IMR-90 (cell line): ENCODE measurements at regions not wholly inside any gene's neighbourhood (a gene's known extent, or its start where the extent isn't known, plus 50 kb on each side); places are given as distances from the start of the nearest gene placed in this dataset.

Experiments used
- ATAC-seq: fragments of 200-7000 bp; cut with Tn5 transposase; 2 replicates; pipeline ENCODE4 v1.9.1; 2020; ENCODE audit warnings: low read depth, mild to moderate bottlenecking, moderate library complexity
- BruUV-seq: library from RNA; stranded (reverse); fragments of 400-500 nt; replicated peaks from 2 replicates; lab custom pipeline; 2021; lab: Mats Ljungman, UMichigan
- CTCF ChIA-PET: fragments of 300-600 bp; formaldehyde crosslinking; extraction: SDS; loops from one replicate; lab custom pipeline; 2021; ENCODE audit warnings: antibody characterized with exemption; lab: Yijun Ruan, JAX
- POLR2A ChIA-PET: fragments of 300-600 bp; sonication (Branson Sonifier 250); formaldehyde crosslinking; loops from one replicate; lab custom pipeline; 2022; ENCODE audit warnings: antibody characterized with exemption; ENCODE audit not compliant: unreplicated experiment; lab: Charles Lee
- DNase-seq: peaks from one replicate; pipeline ENCODE4 v3.0.0; 2013
- H2AFZ ChIP-seq: replicated peaks from 2 replicates; pipeline ENCODE3; 2013; ENCODE audit warnings: low read length, mild to moderate bottlenecking; ENCODE audit not compliant: poor library complexity
- H2AK5ac ChIP-seq: 2 replicates; pipeline ENCODE4 v1.6.1; 2013; ENCODE audit warnings: low read depth, low read length, inconsistent platforms
- H2AK9ac ChIP-seq: replicated peaks from 2 replicates; pipeline ENCODE3; 2013; ENCODE audit warnings: mild to moderate bottlenecking, low read depth, low read length, moderate library complexity; ENCODE audit not compliant: poor library complexity
- H2BK120ac ChIP-seq: 2 replicates; pipeline ENCODE4 v1.6.1; 2013; ENCODE audit warnings: low read depth, low read length, inconsistent platforms
- H2BK15ac ChIP-seq: 3 replicates; pipeline ENCODE4 v1.6.1; 2013; ENCODE audit warnings: low read depth, low read length, inconsistent platforms
- H2BK20ac ChIP-seq: 2 replicates; pipeline ENCODE4 v1.6.1; 2013; ENCODE audit warnings: low read depth, mild to moderate bottlenecking, inconsistent platforms, low read length, moderate library complexity
- H2BK5ac ChIP-seq: 2 replicates; pipeline ENCODE4 v1.6.1; 2013; ENCODE audit warnings: mild to moderate bottlenecking, low read depth, low read length, inconsistent platforms; ENCODE audit not compliant: poor library complexity, severe bottlenecking
- H3K14ac ChIP-seq: replicated peaks from 2 replicates; pipeline ENCODE4 v1.6.1; 2013; ENCODE audit warnings: low read depth, low read length, inconsistent platforms
- H3K18ac ChIP-seq: 2 replicates; pipeline ENCODE4 v1.6.1; 2013; ENCODE audit warnings: low read depth, low read length, control low read depth
- H3K23ac ChIP-seq: 2 replicates; pipeline ENCODE4 v1.6.1; 2013; ENCODE audit warnings: low read depth, low read length, inconsistent platforms
- H3K27ac ChIP-seq: 2 replicates; pipeline ENCODE4 v1.5.1; 2013; ENCODE audit warnings: mild to moderate bottlenecking, control low read depth, low read length; ENCODE audit not compliant: insufficient read depth
- H3K27me3 ChIP-seq: 2 replicates; pipeline ENCODE4 v1.6.1; 2013; ENCODE audit warnings: low read length; ENCODE audit not compliant: control insufficient read depth, insufficient read depth
- H3K36me3 ChIP-seq: 2 replicates; pipeline ENCODE4 v1.6.1; 2013; ENCODE audit warnings: low read length, mixed read lengths; ENCODE audit not compliant: control insufficient read depth, insufficient read depth
- H3K4ac ChIP-seq: 2 replicates; pipeline ENCODE4 v1.6.1; 2013; ENCODE audit warnings: low read depth, low read length, inconsistent platforms
- H3K4me1 ChIP-seq: 2 replicates; pipeline ENCODE4 v1.6.1; 2013; ENCODE audit warnings: low read length, mixed read lengths; ENCODE audit not compliant: control insufficient read depth, insufficient read depth
- H3K4me2 ChIP-seq: 2 replicates; pipeline ENCODE4 v1.6.1; 2013; ENCODE audit warnings: low read depth, mild to moderate bottlenecking, control low read depth, low read length, moderate library complexity
- H3K4me3 ChIP-seq: 2 replicates; pipeline ENCODE4 v1.5.1; 2013; ENCODE audit warnings: low read depth, mild to moderate bottlenecking, control low read depth, low read length, moderate library complexity; ENCODE audit not compliant: insufficient read depth
- H3K56ac ChIP-seq: 2 replicates; pipeline ENCODE4 v1.6.1; 2013; ENCODE audit warnings: low read length, inconsistent platforms; ENCODE audit not compliant: insufficient read depth; ENCODE audit errors: extremely low read depth
- H3K79me1 ChIP-seq, 2 experiments: 2 replicates each; pipeline ENCODE4 v1.6.1; 2013; ENCODE audit warnings: low read length in 2 of 2, inconsistent platforms in 1 of 2, low read depth in 1 of 2
- H3K9ac ChIP-seq: 2 replicates; pipeline ENCODE4 v1.6.1; 2013; ENCODE audit warnings: low read depth, low read length, control low read depth
- H3K9me1 ChIP-seq: 2 replicates; pipeline ENCODE4 v1.6.1; 2013; ENCODE audit warnings: low read length, inconsistent platforms; ENCODE audit not compliant: insufficient read depth
- H3K9me3 ChIP-seq: 2 replicates; pipeline ENCODE4 v1.6.1; 2013; ENCODE audit warnings: low read length; ENCODE audit not compliant: control insufficient read depth, insufficient read depth
- H4K20me1 ChIP-seq: 2 replicates; pipeline ENCODE4 v1.6.1; 2013; ENCODE audit warnings: low read length, inconsistent platforms; ENCODE audit not compliant: insufficient read depth
- H4K5ac ChIP-seq: 2 replicates; pipeline ENCODE4 v1.6.1; 2013; ENCODE audit warnings: mild to moderate bottlenecking, low read depth, low read length, control low read depth
- H4K8ac ChIP-seq, 2 experiments: 2 replicates each; pipeline ENCODE4 v1.6.1; 2013; ENCODE audit warnings: low read depth in 2 of 2, low read length in 2 of 2, control low read depth in 1 of 2, inconsistent platforms in 1 of 2
- H4K91ac ChIP-seq: 2 replicates; pipeline ENCODE4 v1.6.1; 2013; ENCODE audit warnings: low read depth, low read length, inconsistent platforms; ENCODE audit not compliant: insufficient read depth
- BHLHE40 ChIP-seq: fragments of 150-350 bp; IDR thresholded peaks from 2 replicates; pipeline ENCODE4 v1.6.1; 2016; ENCODE audit warnings: mild to moderate bottlenecking, low read depth, low read length
- RCOR1 ChIP-seq: IDR thresholded peaks from 2 replicates; pipeline ENCODE4 v1.6.1; 2012; ENCODE audit warnings: mild to moderate bottlenecking, low read length, improper control_type of control experiment; ENCODE audit not compliant: insufficient replicate concordance
- dilution Hi-C: fragments of 300-500 bp; cut with HindIII; formaldehyde crosslinking; loops from one replicate; pipeline ENCODE4 v1.14.3; 2018; ENCODE audit warnings: low sequenced_read_pairs; ENCODE audit not compliant: unreplicated experiment
- in situ Hi-C: fragments of 300-500 bp; cut with MboI; formaldehyde crosslinking; loops from 3 replicates; pipeline ENCODE4 v1.14.3; 2019; ENCODE audit warnings: low sequenced_read_pairs, inconsistent platforms, mixed read lengths
- intact Hi-C: fragments of 100-400 bp; cut with micrococcal nuclease; formaldehyde crosslinking; loops from 2 replicates; pipeline ENCODE4 v1.10.0; 2022
- TF ChIP-seq, protein P1 (sequence below): fragments of 150-350 bp; IDR thresholded peaks from 2 replicates; pipeline ENCODE4 v1.6.1; 2017; ENCODE audit warnings: mild to moderate bottlenecking, antibody characterized with exemption, low read length, low read depth

DNA sequence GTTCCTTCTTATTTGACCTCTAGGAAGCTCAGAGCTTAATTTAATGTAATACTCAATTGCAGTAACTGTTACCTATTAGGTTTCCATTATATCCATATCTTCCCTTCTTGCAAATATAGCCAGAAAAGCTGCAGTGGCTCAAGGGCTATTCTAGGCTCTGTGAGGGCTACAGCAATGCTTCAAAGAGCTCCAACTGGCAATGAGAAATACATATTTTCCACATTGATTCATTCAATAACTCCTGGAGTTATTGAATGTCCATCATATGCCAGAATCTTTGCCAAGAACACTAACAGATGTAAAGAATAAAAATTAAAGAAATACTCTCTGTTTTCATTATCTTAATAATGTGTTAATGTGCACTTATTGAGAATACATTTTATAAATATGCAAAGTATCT lies 396.9 kb upstream of the PAPPA start:
- no peak overlapping the region for H3K4me3 ChIP-seq
- H3K56ac ChIP-seq = no peak overlapping the region
- no peak overlapping the region for H3K4me2 ChIP-seq
- H2AK9ac ChIP-seq = no peak overlapping the region
- dilution Hi-C loops (no loop called here), in situ Hi-C loops (no loop called here), intact Hi-C loops (loop anchor here (5.0 kb wide), 2 partner anchors 164 to 186 kb away; no protein-coding TSS in a partner anchor)
- H3K4ac ChIP-seq = no peak overlapping the region
- H2AFZ ChIP-seq = no peak overlapping the region
- no peak overlapping the region for H3K27ac ChIP-seq
- CTCF ChIA-PET = no interaction called here
- no peak overlapping the region for H4K5ac ChIP-seq
- H2BK5ac ChIP-seq = no peak overlapping the region
- H4K20me1 ChIP-seq = no peaks in the 10 kb centered on the region
- H2BK15ac ChIP-seq = no peak overlapping the region
- peaks cover 4% of the 10 kb centered on the region; the same call in 1 of the 2 replicates for H3K9me1 ChIP-seq
- H4K91ac ChIP-seq = no peak overlapping the region
- ATAC-seq (no peak), DNase-seq (no peak)
- TF ChIP-seq RCOR1 (no peak), BHLHE40 (no peak)
- TF ChIP-seq, protein P1, sequence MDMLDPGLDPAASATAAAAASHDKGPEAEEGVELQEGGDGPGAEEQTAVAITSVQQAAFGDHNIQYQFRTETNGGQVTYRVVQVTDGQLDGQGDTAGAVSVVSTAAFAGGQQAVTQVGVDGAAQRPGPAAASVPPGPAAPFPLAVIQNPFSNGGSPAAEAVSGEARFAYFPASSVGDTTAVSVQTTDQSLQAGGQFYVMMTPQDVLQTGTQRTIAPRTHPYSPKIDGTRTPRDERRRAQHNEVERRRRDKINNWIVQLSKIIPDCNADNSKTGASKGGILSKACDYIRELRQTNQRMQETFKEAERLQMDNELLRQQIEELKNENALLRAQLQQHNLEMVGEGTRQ = no peak
- no peak overlapping the region for H3K14ac ChIP-seq
- POLR2A ChIA-PET = no interaction called here
- no peak overlapping the region for H3K23ac ChIP-seq
- H3K27me3 ChIP-seq = no peaks in the 10 kb centered on the region
- H4K8ac ChIP-seq = no peak overlapping the region
- no peaks in the 10 kb centered on the region for H3K79me1 ChIP-seq
- H3K18ac ChIP-seq = no peak overlapping the region
- no peak overlapping the region for H2BK20ac ChIP-seq
- no peak overlapping the region for H3K9ac ChIP-seq
- H2AK5ac ChIP-seq = no peak overlapping the region
- no peaks in the 10 kb centered on the region for H3K9me3 ChIP-seq
- no peaks in the 10 kb centered on the region for H3K4me1 ChIP-seq
- BruUV-seq = no TSS peak
- no peak overlapping the region for H2BK120ac ChIP-seq
- H3K36me3 ChIP-seq = no peaks in the 10 kb centered on the region
